Astrocyte of the cerebellum (primary cell): ENCODE measurements at regions not wholly inside any gene's neighbourhood (a gene's known extent, or its start where the extent isn't known, plus 50 kb on each side); places are given as distances from the start of the nearest gene placed in this dataset.

Experiments used
- DNase-seq: peaks from one replicate; pipeline ENCODE4 v3.0.0-alpha.2; 2011; ENCODE audit warnings: low read depth
- H3K4me3 ChIP-seq: 2 replicates; pipeline ENCODE4 v1.5.1; 2011; ENCODE audit warnings: mild to moderate bottlenecking, low read depth, low read length, moderate library complexity
- CTCF ChIP-seq: IDR thresholded peaks from 2 replicates; pipeline ENCODE4 v1.5.1; 2012; ENCODE audit warnings: low read length, low read depth, moderate library complexity, mild to moderate bottlenecking; ENCODE audit errors: missing control alignments
- in situ Hi-C: cut with HindIII; loops from 2 replicates; pipeline ENCODE4 v1.10.0; 2017; ENCODE audit warnings: low sequenced_read_pairs

- in situ Hi-C loops, result no loop called here
- H3K4me3 ChIP-seq, result no peak overlapping the region
- DNase-seq, result no peak
- TF ChIP-seq CTCF, result no peak
These were observed 60.8 kb upstream of the FOXF1 start for GRCh38 chr16:86449446-86450095.

GRCh38 chr16:86450691-86451090, 59.6 kb upstream of the FOXF1 start:
- H3K4me3 ChIP-seq, result no peak overlapping the region
- in situ Hi-C loops, result no loop called here
- TF ChIP-seq CTCF, result no peak

GRCh38 chr16:86452451-86452850, 57.9 kb upstream of the FOXF1 start:
- no peak for DNase-seq
- no peak for TF ChIP-seq CTCF
- H3K4me3 ChIP-seq, result no peak overlapping the region
- in situ Hi-C loops, result no loop called here

More at GRCh38 chr16:86450691-86451090, 59.6 kb upstream of the FOXF1 start:
- DNase-seq, result no peak

- in situ Hi-C loops, result no loop called here
- DNase-seq, result peak; percentile 93
- H3K4me3 ChIP-seq, result no peak overlapping the region
- no peak for TF ChIP-seq CTCF
These were observed 55.2 kb upstream of the FOXF1 start for GRCh38 chr16:86455116-86455515.

GRCh38 chr16:86455640-86456039, 54.7 kb upstream of the FOXF1 start:
- TF ChIP-seq CTCF, result no peak
- DNase-seq, result no peak
- H3K4me3 ChIP-seq, result no peak overlapping the region
- in situ Hi-C loops, result no loop called here

- in situ Hi-C loops, result no loop called here
- H3K4me3 ChIP-seq, result no peak overlapping the region
- no peak for TF ChIP-seq CTCF
- DNase-seq, result no peak
These were observed 52.7 kb upstream of the FOXF1 start for GRCh38 chr16:86457501-86458148.
